IMR-90 (cell line): ENCODE measurements at regions not wholly inside any gene's neighbourhood (a gene's known extent, or its start where the extent isn't known, plus 50 kb on each side); places are given as distances from the start of the nearest gene placed in this dataset.

ENCODE experiments used
- ATAC-seq: fragments of 200-7000 bp; cut with Tn5 transposase; 2 replicates; pipeline ENCODE4 v1.9.1; 2020; ENCODE audit warnings: low read depth, mild to moderate bottlenecking, moderate library complexity
- BruUV-seq: library from RNA; stranded (reverse); fragments of 400-500 nt; replicated peaks from 2 replicates; lab custom pipeline; 2021; lab: Mats Ljungman, UMichigan
- CTCF ChIA-PET: fragments of 300-600 bp; formaldehyde crosslinking; extraction: SDS; loops from one replicate; lab custom pipeline; 2021; ENCODE audit warnings: antibody characterized with exemption; lab: Yijun Ruan, JAX
- POLR2A ChIA-PET: fragments of 300-600 bp; sonication (Branson Sonifier 250); formaldehyde crosslinking; loops from one replicate; lab custom pipeline; 2022; ENCODE audit warnings: antibody characterized with exemption; ENCODE audit not compliant: unreplicated experiment; lab: Charles Lee
- DNase-seq: peaks from one replicate; pipeline ENCODE4 v3.0.0; 2013
- H2AFZ ChIP-seq: replicated peaks from 2 replicates; pipeline ENCODE3; 2013; ENCODE audit warnings: low read length, mild to moderate bottlenecking; ENCODE audit not compliant: poor library complexity
- H2AK5ac ChIP-seq: 2 replicates; pipeline ENCODE4 v1.6.1; 2013; ENCODE audit warnings: low read depth, low read length, inconsistent platforms
- H2AK9ac ChIP-seq: replicated peaks from 2 replicates; pipeline ENCODE3; 2013; ENCODE audit warnings: mild to moderate bottlenecking, low read depth, low read length, moderate library complexity; ENCODE audit not compliant: poor library complexity
- H2BK120ac ChIP-seq: 2 replicates; pipeline ENCODE4 v1.6.1; 2013; ENCODE audit warnings: low read depth, low read length, inconsistent platforms
- H2BK15ac ChIP-seq: 3 replicates; pipeline ENCODE4 v1.6.1; 2013; ENCODE audit warnings: low read depth, low read length, inconsistent platforms
- H2BK20ac ChIP-seq: 2 replicates; pipeline ENCODE4 v1.6.1; 2013; ENCODE audit warnings: low read depth, mild to moderate bottlenecking, inconsistent platforms, low read length, moderate library complexity
- H2BK5ac ChIP-seq: 2 replicates; pipeline ENCODE4 v1.6.1; 2013; ENCODE audit warnings: mild to moderate bottlenecking, low read depth, low read length, inconsistent platforms; ENCODE audit not compliant: poor library complexity, severe bottlenecking
- H3K14ac ChIP-seq: replicated peaks from 2 replicates; pipeline ENCODE4 v1.6.1; 2013; ENCODE audit warnings: low read depth, low read length, inconsistent platforms
- H3K18ac ChIP-seq: 2 replicates; pipeline ENCODE4 v1.6.1; 2013; ENCODE audit warnings: low read depth, low read length, control low read depth
- H3K23ac ChIP-seq: 2 replicates; pipeline ENCODE4 v1.6.1; 2013; ENCODE audit warnings: low read depth, low read length, inconsistent platforms
- H3K27ac ChIP-seq: 2 replicates; pipeline ENCODE4 v1.5.1; 2013; ENCODE audit warnings: mild to moderate bottlenecking, control low read depth, low read length; ENCODE audit not compliant: insufficient read depth
- H3K27me3 ChIP-seq: 2 replicates; pipeline ENCODE4 v1.6.1; 2013; ENCODE audit warnings: low read length; ENCODE audit not compliant: control insufficient read depth, insufficient read depth
- H3K36me3 ChIP-seq: 2 replicates; pipeline ENCODE4 v1.6.1; 2013; ENCODE audit warnings: low read length, mixed read lengths; ENCODE audit not compliant: control insufficient read depth, insufficient read depth
- H3K4ac ChIP-seq: 2 replicates; pipeline ENCODE4 v1.6.1; 2013; ENCODE audit warnings: low read depth, low read length, inconsistent platforms
- H3K4me1 ChIP-seq: 2 replicates; pipeline ENCODE4 v1.6.1; 2013; ENCODE audit warnings: low read length, mixed read lengths; ENCODE audit not compliant: control insufficient read depth, insufficient read depth
- H3K4me2 ChIP-seq: 2 replicates; pipeline ENCODE4 v1.6.1; 2013; ENCODE audit warnings: low read depth, mild to moderate bottlenecking, control low read depth, low read length, moderate library complexity
- H3K4me3 ChIP-seq: 2 replicates; pipeline ENCODE4 v1.5.1; 2013; ENCODE audit warnings: low read depth, mild to moderate bottlenecking, control low read depth, low read length, moderate library complexity; ENCODE audit not compliant: insufficient read depth
- H3K56ac ChIP-seq: 2 replicates; pipeline ENCODE4 v1.6.1; 2013; ENCODE audit warnings: low read length, inconsistent platforms; ENCODE audit not compliant: insufficient read depth; ENCODE audit errors: extremely low read depth
- H3K79me1 ChIP-seq, 2 experiments: 2 replicates each; pipeline ENCODE4 v1.6.1; 2013; ENCODE audit warnings: low read length in 2 of 2, inconsistent platforms in 1 of 2, low read depth in 1 of 2
- H3K9ac ChIP-seq: 2 replicates; pipeline ENCODE4 v1.6.1; 2013; ENCODE audit warnings: low read depth, low read length, control low read depth
- H3K9me1 ChIP-seq: 2 replicates; pipeline ENCODE4 v1.6.1; 2013; ENCODE audit warnings: low read length, inconsistent platforms; ENCODE audit not compliant: insufficient read depth
- H3K9me3 ChIP-seq: 2 replicates; pipeline ENCODE4 v1.6.1; 2013; ENCODE audit warnings: low read length; ENCODE audit not compliant: control insufficient read depth, insufficient read depth
- H4K20me1 ChIP-seq: 2 replicates; pipeline ENCODE4 v1.6.1; 2013; ENCODE audit warnings: low read length, inconsistent platforms; ENCODE audit not compliant: insufficient read depth
- H4K5ac ChIP-seq: 2 replicates; pipeline ENCODE4 v1.6.1; 2013; ENCODE audit warnings: mild to moderate bottlenecking, low read depth, low read length, control low read depth
- H4K8ac ChIP-seq, 2 experiments: 2 replicates each; pipeline ENCODE4 v1.6.1; 2013; ENCODE audit warnings: low read depth in 2 of 2, low read length in 2 of 2, control low read depth in 1 of 2, inconsistent platforms in 1 of 2
- H4K91ac ChIP-seq: 2 replicates; pipeline ENCODE4 v1.6.1; 2013; ENCODE audit warnings: low read depth, low read length, inconsistent platforms; ENCODE audit not compliant: insufficient read depth
- BHLHE40 ChIP-seq: fragments of 150-350 bp; IDR thresholded peaks from 2 replicates; pipeline ENCODE4 v1.6.1; 2016; ENCODE audit warnings: mild to moderate bottlenecking, low read depth, low read length
- CEBPB ChIP-seq: IDR thresholded peaks from 2 replicates; pipeline ENCODE4 v1.6.1; 2012; ENCODE audit warnings: low read depth, low read length, improper control_type of control experiment
- CHD1 ChIP-seq: IDR thresholded peaks from 2 replicates; pipeline ENCODE4 v1.6.1; 2012; ENCODE audit warnings: low read depth, low read length, improper control_type of control experiment
- CTCF ChIP-seq: conservative IDR thresholded peaks from 2 replicates; pipeline ENCODE4 v1.5.1; 2012; ENCODE audit warnings: mild to moderate bottlenecking, low read depth, low read length, improper control_type of control experiment
- FOS ChIP-seq: fragments of 150-350 bp; IDR thresholded peaks from 2 replicates; pipeline ENCODE4 v1.6.1; 2016; ENCODE audit warnings: low read depth, low read length
- MAFK ChIP-seq: IDR thresholded peaks from 2 replicates; pipeline ENCODE4 v1.6.1; 2012; ENCODE audit warnings: low read depth, low read length, improper control_type of control experiment
- MAZ ChIP-seq: IDR thresholded peaks from 2 replicates; pipeline ENCODE4 v1.6.1; 2012; ENCODE audit warnings: low read depth, mild to moderate bottlenecking, low read length, improper control_type of control experiment, moderate library complexity, borderline replicate concordance
- MXI1 ChIP-seq: IDR thresholded peaks from 2 replicates; pipeline ENCODE4 v1.6.1; 2012; ENCODE audit warnings: low read depth, mild to moderate bottlenecking, low read length, moderate library complexity, borderline replicate concordance
- NFE2L2 ChIP-seq: fragments of 150-350 bp; IDR thresholded peaks from 2 replicates; pipeline ENCODE4 v1.6.1; 2016; ENCODE audit warnings: low read depth, mild to moderate bottlenecking, low read length
- POLR2A ChIP-seq: IDR thresholded peaks from 2 replicates; pipeline ENCODE4 v1.6.1; 2012; ENCODE audit warnings: mild to moderate bottlenecking, low read depth, low read length
- RAD21 ChIP-seq: IDR thresholded peaks from 2 replicates; pipeline ENCODE4 v1.6.1; 2012; ENCODE audit warnings: low read length, improper control_type of control experiment
- RCOR1 ChIP-seq: IDR thresholded peaks from 2 replicates; pipeline ENCODE4 v1.6.1; 2012; ENCODE audit warnings: mild to moderate bottlenecking, low read length, improper control_type of control experiment; ENCODE audit not compliant: insufficient replicate concordance
- RFX5 ChIP-seq: IDR thresholded peaks from 2 replicates; pipeline ENCODE4 v1.8.0; 2012; ENCODE audit warnings: low read depth, mild to moderate bottlenecking, low read length, moderate library complexity
- SMC3 ChIP-seq: fragments of 150-350 bp; IDR thresholded peaks from 2 replicates; pipeline ENCODE4 v1.6.1; 2016; ENCODE audit warnings: low read depth, mild to moderate bottlenecking, antibody characterized with exemption, low read length, moderate library complexity
- USF2 ChIP-seq: fragments of 150-350 bp; IDR thresholded peaks from 2 replicates; pipeline ENCODE4 v1.6.1; 2017; ENCODE audit warnings: mild to moderate bottlenecking, antibody characterized with exemption, low read length, low read depth
- WGBS, 2 experiments: methylation state at CpG; one replicate each; pipeline versions ENCODE4 v1.1.5 to v1.1.7; 2013; ENCODE audit warnings: missing lambda C conversion rate in 2 of 2; ENCODE audit not compliant: insufficient read length in 1 of 2; ENCODE audit errors: extremely low coverage in 2 of 2; 5-methylcytosine and 5-hydroxymethylcytosine counted together
- dilution Hi-C: fragments of 300-500 bp; cut with HindIII; formaldehyde crosslinking; loops from one replicate; pipeline ENCODE4 v1.14.3; 2018; ENCODE audit warnings: low sequenced_read_pairs; ENCODE audit not compliant: unreplicated experiment
- in situ Hi-C: fragments of 300-500 bp; cut with MboI; formaldehyde crosslinking; loops from 3 replicates; pipeline ENCODE4 v1.14.3; 2019; ENCODE audit warnings: low sequenced_read_pairs, inconsistent platforms, mixed read lengths
- intact Hi-C: fragments of 100-400 bp; cut with micrococcal nuclease; formaldehyde crosslinking; loops from 2 replicates; pipeline ENCODE4 v1.10.0; 2022
- TF ChIP-seq, protein P1 (sequence below): fragments of 150-350 bp; IDR thresholded peaks from 2 replicates; pipeline ENCODE4 v1.6.1; 2016; ENCODE audit warnings: low read depth, mild to moderate bottlenecking, low read length, moderate library complexity, borderline replicate concordance

DNA sequence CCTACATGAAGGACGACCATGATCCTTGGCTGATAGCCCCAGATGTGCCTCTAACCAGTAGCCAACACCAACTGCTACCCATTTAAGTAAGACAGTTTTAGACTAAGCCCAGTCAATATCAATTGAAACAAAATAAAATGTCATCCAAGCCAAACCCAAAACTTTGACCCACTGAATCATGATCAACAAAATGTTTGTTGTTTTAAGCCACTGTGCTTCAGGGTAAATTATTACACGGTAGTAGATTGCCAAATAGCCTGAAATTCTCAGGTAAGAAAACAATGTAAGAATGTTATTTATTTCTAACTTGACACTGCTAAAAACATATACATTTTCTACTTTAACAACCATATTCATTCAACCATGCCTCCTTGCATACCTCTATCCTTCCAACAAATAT is 105.5 kb upstream of the PAPPA start:
- dilution Hi-C loops: no loop called here
- in situ Hi-C loops: no loop called here

More for the DNA sequence above, 105.5 kb upstream of the PAPPA start:
- no peak overlapping the region for H4K8ac ChIP-seq
- no peak overlapping the region for H2BK120ac ChIP-seq
- POLR2A ChIA-PET: no interaction called here
- no peaks in the 10 kb centered on the region for H3K36me3 ChIP-seq
- no peaks in the 10 kb centered on the region for H3K27me3 ChIP-seq
- H2BK20ac ChIP-seq: no peak overlapping the region
- DNase-seq (no peak), ATAC-seq (no peak)
- H3K4me3 ChIP-seq: no peak overlapping the region
- no CpG with 5 or more reads among the region's 2 CpGs for WGBS, 2 experiments
- no peak overlapping the region for H2AK9ac ChIP-seq
- no peak overlapping the region for H3K4me2 ChIP-seq
- H3K27ac ChIP-seq: no peak overlapping the region
- no peak overlapping the region for H4K5ac ChIP-seq
- no peaks in the 10 kb centered on the region; the same call in 1 of the 2 replicates for H3K4me1 ChIP-seq
- BruUV-seq: no TSS peak
- no peak overlapping the region for H3K56ac ChIP-seq
- no peak overlapping the region for H3K23ac ChIP-seq
- H3K9ac ChIP-seq: no peak overlapping the region
- H2BK15ac ChIP-seq: no peak overlapping the region
- H3K79me1 ChIP-seq: no peaks in the 10 kb centered on the region
- H3K4ac ChIP-seq: no peak overlapping the region
- no peak overlapping the region for H2AFZ ChIP-seq
- no peaks in the 10 kb centered on the region for H4K20me1 ChIP-seq
- H2AK5ac ChIP-seq: no peak overlapping the region; the same call in 1 of the 2 replicates
- CTCF ChIA-PET: no interaction called here
- no peak overlapping the region for H3K14ac ChIP-seq
- H3K18ac ChIP-seq: no peak overlapping the region
- H4K91ac ChIP-seq: no peak overlapping the region
- no peaks in the 10 kb centered on the region for H3K9me3 ChIP-seq
- H2BK5ac ChIP-seq: no peak overlapping the region
- TF ChIP-seq RFX5 (no peak), CHD1 (no peak), SMC3 (no peak), NFE2L2 (no peak), CEBPB (no peak), RCOR1 (no peak), MAFK (no peak), USF2 (no peak), CTCF (no peak), MXI1 (no peak), MAZ (no peak), FOS (no peak), POLR2A (no peak), BHLHE40 (no peak), RAD21 (no peak)
- TF ChIP-seq, protein P1, sequence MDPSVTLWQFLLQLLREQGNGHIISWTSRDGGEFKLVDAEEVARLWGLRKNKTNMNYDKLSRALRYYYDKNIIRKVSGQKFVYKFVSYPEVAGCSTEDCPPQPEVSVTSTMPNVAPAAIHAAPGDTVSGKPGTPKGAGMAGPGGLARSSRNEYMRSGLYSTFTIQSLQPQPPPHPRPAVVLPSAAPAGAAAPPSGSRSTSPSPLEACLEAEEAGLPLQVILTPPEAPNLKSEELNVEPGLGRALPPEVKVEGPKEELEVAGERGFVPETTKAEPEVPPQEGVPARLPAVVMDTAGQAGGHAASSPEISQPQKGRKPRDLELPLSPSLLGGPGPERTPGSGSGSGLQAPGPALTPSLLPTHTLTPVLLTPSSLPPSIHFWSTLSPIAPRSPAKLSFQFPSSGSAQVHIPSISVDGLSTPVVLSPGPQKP: no peak
- no peaks in the 10 kb centered on the region for H3K9me1 ChIP-seq
- intact Hi-C loops: no loop called here
